Stimulated activated CD4-positive, alpha-beta T cell treated with anti-CD3 and anti-CD28 coated beads, Interleukin-1b, Interleukin-23, amount 100 ng/mL, for 24 hours (primary cell): ENCODE measurements at regions not wholly inside any gene's neighbourhood (a gene's known extent, or its start where the extent isn't known, plus 50 kb on each side); places are given as distances from the start of the nearest gene placed in this dataset.

Experiments
- DNase-seq, 4 experiments: peaks; one replicate each; pipeline ENCODE4 v3.0.0-alpha.2; 2020; ENCODE audit warnings: low read depth in 4 of 4, low spot score in 1 of 4

DNA sequence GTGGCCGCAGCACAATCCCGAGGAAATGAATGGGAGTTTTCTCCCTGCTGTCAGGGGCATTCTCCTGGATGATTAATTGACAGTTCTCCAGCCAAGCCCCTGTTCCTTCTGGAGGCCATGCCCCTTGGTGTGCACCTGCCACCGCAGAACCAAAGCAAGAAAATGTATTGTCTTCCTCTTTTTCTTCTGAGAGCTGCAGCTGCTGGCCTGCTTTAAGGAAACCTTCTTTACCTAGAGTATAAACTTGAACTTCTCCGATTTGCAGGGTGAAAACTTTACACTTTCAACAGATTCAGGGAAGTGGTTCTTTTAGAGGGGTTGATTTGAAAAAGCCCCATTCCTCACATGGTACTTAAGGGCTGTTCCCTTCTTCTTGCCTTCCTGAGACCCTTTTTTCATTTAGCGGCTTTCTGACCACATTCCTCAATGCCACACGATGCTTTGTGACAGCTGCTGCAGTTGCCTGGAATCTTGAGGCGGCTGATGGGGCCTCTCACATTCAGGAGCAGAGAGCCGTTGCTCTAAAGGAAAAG, 402.8 kb downstream of the TXNL1 start:
- no peak for DNase-seq

DNA sequence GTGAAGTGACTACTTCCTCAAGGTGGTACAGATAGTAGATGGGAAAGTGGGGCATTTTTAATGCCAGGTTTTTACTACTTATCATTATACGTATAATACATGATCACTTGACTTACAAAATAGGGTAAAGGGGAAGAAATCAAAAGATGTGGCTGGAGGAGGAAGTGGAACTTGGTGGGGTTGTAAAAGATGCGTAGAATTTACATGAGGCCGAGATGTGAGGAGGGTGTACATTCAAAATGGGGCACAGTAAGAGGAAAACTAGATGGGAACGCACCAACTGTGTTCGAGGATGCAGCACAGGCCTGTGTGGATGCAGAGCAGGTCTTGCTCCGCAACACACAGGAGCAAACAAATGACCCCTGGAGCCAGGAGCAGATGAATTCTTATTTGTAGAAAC, 403.3 kb downstream of the TXNL1 start:
- DNase-seq = no peak

DNA sequence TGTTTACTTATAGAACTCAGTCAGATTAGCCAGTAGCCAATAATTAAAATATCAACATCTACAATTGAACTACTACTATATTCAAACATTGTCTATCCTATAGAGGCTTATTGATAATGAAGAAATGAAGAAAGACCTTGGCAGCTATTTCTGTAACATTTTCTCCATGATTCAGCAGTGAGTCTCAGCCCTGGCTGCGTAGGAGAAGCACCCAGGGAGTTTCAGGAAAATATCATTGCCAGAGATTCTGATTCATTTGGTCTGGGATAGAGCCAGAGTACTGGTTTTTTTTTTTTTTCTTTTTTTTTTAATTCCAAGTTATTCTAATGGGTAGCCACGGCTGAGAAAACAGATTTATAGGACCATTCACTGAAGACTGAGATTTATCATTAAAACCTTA, 404.8 kb downstream of the TXNL1 start:
- no peak for DNase-seq

DNA sequence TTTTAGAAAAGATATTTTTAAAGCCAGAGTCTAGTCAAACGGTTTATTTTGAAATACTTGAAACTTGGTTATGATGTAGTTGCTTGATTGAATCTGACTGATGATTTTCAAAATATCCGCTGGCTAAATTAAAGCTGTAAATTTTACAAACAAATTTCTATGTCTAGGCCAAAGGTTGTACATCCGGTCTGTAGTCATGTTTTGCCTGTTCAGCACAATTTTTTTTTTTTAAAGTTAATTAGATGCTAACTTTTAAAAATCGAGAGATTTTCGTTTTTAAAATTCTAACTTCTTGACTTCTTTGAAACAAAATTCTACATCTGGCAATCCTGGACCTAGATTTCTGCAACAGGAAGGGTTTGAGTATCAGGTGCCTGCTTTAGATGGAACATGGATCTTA, 412.4 kb downstream of the TXNL1 start:
- DNase-seq = no peak

DNA sequence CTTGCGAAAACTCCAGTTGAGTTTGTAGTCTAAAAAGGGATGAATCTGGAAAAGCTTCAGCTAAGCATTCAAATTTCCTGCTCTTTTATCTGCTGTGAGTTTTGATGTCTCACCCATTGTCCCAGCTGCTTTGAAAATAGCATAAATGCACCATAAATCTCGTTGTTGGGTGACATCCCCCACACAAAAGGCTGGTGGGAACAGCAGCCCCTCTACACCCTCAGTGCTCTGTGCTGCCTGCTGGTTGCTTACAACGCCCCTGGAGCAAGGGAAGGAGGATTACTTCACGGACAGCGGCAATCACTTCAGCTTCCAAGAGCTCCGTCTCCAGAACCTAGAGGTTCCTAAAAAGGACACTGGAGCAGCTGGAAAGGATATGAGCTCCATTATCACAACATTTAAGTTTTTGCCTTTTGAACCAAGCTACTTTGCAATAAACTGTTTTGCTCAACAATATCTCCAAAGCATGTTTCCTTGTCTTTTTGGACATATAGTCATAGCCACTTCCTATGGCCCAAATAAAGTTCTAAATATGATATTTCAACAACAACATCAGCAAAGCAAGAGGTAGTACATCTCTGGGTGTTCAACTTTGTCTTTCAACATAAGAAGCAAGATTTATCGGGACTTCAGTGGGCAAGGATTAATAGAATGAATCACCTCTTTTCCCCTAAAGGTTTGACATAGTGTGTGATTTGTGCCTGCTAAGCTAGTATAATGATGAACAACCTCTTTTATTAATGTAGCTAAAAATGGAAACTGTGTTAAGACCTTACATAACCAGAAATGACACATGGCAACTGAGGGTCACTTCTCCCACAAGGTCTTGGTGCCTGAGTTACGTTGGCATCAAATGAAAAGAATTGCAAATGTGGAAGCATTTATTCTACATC, 413.5 kb downstream of the TXNL1 start:
- DNase-seq = no peak

DNA sequence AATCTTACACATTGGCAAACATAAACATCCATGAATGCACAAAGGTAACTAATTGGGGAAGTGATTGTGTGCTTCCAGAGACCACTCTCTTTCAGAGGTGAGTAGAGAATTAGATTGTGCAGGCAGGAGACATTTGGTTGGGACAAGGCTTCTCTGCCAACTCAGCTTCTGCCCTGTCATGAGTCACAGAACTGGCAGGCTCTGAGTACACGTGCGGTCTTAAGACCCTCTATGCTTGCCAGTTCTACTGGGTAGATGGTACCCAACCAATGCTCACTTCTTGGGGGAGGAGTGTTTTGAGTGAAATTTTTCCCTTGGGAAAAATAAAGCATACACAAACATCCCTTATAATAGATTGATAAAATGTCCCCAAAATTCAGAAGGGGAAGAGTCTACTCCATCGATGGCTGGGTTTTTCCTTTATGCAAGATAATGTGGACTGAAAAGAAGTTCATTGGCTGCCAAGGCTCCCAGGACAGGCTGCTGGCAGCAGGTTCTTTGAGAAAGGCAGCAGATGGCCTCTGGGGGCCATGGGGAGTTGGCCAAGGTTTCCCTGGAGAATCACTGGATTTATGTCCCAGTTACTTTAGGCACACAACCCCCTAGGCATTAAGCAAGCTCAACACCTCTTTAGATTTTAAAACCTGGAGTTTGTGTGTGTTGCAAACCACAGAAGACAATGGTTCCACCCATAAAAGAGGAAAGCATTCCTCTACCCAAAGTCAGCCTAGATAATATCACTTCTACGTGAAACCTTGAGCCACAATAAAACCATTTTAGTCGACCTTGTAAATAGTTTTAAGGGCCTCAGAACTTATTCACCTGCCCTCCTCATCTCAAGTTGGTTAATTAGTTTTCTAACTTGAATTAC, 417.0 kb downstream of the TXNL1 start:
- DNase-seq = no peak

DNA sequence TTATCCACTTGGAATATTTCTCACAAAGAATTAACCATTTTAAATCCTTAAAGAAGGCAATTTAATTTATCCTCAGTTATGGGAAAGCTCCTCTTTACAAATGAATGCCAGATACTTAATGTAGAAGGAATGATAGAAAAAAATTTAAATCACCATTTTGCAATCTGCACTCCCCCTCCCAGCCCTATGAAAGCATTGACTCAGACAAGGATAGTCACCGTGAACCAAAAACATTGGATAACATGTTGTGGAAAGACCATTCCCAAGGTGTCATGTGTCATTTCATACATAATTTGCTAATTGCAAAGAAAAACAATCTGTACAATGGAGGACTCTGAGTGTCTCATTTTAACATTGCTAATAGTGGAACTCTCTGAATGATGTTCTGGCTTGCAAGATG, 421.0 kb downstream of the TXNL1 start:
- no peak for DNase-seq

DNA sequence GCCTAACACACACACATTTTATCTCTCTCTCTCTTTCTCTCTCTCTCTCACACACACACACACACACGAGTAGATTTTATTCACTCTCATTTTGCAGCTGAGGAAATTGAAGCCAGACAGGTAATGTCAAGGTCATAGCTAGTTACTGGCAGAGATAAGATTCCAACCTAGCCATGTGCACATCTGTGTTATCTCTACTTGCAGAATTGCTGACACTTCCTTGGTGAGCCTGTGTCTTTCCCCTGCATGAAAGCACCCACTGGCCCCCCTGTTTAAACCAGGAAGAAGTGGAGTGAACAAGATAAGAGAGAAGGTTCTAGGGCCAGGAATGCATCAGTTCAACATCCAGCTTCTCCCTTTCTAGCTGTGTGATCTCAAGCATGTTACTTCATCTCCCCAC, 423.7 kb downstream of the TXNL1 start:
- DNase-seq = no peak

DNA sequence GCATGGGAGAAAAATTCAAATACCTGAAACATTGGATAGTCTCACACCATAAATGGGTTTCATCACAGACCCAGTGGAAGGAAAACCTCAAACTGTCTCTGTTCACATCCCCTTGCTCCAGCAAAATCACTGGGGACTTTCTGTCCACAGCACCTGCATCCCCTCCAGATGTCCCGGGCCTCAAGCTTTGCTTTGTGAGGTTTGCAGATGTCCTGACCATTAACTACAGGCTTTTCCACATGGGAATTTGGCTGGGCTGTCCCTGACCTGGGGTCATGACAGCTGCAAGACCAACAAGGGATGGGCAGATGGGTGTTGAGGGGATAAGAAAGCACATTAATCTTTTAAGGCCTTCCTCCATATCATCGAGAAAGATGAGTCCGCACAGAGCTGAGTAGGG, 427.9 kb downstream of the TXNL1 start:
- DNase-seq = no peak

DNA sequence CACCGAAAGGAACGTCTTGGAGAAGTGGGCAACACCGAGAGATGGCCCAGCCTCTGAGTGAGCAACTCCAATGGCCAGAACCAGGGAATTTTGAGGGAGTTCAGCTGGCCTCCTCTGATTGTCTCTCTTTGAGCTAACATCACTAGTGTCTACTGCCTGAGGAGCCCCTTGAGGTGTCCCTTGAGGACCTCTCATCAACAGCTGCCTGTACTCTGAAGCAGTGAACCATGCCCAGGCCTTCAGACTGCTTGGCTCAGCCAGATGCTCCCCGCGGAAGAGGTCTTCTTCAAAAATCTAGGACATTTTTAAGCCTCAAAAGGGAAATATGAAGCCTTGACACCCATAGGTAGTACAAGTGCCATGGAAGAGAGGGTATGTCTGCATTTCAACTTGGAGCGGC, 430.4 kb downstream of the TXNL1 start:
- no peak for DNase-seq

DNA sequence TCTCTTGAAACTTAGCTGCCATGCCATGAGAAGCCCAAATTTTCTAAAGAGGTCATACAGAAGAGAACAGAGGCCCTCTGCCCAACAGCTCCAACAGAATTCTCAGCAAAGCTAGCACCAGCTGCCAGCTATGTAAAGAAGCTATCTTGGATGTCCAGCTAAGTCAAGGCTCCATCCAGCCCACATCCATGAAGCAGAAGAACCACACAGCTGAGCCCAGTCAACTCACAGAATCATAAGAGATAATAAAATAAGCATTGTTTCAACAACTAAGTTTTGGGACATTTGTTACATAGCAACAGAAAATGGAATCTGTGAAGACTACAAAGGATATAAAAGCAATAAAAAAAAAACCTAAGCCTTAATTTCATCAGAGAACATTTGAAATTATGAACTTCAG, 434.3 kb downstream of the TXNL1 start:
- DNase-seq = no peak

DNA sequence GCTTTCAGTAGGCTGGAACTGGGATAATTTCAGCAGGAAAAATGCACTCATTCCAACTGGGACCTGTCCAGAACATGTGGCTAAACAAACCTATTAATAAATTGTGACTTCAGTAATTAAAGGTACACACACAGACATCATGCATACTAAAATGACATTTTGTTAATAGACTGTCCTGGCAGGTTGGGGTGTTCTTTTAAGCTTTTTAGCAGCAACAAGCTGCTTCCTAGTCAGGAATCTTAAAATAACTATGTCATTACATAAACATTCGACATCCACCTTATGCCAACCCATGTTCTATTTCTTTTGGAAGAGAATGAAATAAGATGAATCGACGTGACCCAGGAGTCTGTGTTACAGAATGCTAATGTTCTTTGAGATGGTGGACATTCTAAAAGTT, 435.7 kb downstream of the TXNL1 start:
- DNase-seq = no peak

DNA sequence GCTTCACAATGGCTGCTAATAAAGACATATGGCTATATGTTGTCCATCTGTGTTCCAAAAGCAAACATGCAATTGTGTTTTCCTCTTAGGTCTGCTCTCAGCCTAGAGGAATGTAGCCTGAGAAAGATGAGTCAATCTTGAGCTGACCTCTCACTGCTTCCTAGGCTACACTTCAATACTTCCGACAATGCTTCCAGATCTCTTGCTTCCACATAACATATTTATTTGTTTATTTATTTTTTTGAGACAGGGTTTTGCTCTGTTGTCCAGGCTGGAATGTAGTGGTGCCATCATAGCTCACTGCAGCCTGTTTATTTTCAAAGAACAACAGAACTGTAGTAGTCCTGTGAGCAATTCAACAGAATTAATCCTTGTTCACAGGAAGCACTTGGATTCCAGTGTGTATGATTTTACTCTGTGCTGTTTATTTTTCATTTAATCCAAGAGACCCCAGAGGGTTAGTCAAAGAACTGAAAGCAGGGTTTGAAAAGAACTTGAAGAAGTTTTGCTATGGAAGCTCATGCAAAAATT, 437.9 kb downstream of the TXNL1 start:
- DNase-seq = no peak

DNA sequence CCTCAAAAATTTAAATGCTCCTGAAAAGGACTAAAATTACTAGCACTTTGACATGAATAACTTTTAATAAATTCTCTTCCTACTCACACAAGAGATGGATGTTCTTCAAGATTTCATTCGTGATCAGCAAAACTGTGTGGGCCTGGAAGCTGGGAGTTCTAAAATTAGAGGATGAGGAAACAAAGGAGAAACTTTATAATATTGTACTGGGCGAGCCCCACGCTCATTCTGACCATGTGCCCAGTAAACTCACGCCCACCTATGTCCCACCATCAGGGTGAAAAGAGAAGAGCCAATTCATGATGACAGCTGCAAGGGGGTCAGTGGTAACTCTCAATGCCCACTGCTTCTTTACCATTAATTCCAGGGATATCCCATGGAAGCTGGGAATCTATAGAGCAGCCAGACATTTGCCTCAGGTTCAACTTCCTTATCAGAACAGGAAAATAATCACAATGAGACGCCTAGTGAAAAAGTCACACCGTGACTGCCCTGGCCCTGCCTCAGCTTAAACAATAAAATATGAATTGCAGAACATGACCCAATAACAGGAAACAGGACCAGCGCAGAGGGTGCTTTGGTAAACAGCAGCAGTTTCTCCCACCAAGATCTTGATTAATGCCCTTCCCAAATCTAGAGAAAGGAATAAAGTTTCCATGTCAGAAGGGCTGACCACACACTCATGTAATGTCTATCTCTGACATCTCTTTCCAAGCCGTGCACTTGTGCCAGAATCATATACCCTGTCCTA, 438.6 kb downstream of the TXNL1 start:
- DNase-seq = no peak

DNA sequence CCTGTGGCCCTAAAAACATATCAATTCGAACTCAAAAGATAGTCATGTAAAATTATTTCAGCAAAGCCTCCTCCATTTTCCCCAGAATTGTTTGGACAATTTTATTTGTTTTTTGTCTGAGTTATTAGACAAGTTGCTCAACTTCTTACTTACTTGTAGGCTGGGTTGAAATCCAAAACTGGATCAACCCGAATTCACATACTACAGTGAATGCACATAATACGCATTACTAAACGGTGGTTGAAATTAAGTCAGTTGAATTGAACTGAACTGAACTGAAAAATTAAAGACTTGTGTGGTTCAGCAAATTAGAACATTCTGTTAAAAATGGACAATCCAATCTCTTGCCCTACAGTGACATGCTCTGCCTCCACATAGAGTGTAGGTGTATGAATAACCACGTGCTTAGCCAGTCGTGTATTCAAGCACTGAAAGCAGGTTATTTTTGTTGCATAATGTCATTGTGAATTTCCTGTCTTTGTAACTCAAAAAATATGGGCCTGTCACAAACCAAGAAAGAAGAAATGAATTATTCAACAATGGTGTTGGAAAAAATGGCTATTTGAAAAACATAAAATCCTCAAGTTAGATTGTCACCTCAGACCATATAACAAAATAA, 441.0 kb downstream of the TXNL1 start:
- DNase-seq = no peak

DNA sequence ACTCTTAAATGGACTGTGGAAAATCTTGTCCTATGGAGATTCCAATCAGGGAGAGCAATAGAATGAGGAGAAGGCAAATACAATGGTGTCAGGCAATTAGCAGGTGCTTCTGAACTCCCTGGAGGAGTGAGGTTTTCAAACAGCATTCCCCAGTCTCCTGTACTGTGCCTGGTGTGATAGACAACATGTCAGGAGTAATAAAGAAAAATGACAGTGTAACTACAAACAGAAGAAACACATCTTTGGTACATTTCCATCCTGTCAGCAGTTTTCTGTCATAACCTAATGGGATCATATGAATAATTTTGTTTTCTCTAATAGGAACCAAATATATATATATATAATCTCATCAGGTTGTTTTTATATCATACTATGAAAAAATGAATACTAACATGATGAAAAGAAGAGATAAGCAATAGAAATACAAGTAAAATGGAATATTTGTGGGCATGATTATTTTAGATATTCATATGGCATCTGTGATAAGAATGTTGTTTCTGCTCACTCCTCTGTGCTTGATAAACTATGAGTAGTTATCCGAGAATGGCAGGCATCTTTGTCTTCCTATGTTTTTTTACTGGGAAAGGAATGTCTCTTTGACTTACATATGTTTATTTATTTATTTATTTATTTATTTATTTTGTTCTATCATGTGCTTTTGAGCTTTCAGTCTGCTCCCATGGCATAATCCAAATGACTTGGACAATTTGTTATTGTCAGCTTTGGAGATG, 441.7 kb downstream of the TXNL1 start:
- no peak for DNase-seq

DNA sequence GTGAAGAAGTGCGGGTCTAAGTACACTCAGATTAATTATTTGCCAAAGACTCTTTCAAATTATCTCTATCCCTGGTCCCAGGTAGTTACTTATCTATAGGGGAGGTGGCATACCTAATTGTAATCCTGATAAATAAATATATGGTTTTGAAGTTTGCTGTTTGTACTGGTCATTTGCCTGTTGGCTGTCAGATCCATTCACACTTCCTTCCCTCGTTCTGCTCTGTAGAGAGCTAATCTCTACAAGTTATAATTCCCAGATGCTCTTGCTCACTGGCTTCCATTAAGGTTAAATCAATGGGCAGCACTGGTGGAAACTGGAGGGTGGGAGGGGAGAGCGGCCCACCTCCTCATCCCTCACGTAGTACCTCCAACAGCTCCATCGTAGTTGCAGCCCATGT, 447.1 kb downstream of the TXNL1 start:
- DNase-seq = no peak

DNA sequence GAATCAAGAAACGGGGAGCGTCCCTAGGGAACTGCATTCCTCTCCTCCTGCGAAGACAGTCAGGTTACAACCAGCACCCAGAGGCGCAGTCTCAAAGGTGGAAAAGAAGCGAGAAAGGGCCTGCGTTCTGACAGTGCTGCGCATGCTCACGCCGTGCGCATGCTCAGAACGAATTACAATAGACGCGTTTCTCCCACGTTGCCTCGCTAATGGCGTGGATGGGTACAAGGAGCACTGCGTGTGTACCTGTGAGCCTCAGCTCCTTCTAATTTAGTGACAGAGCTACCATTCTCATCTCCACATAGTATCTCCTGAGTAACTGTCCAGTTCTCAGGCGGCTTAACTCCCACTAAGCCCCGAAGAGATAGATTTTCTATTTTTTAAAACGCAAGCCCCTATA, 448.8 kb downstream of the TXNL1 start:
- no peak for DNase-seq

DNA sequence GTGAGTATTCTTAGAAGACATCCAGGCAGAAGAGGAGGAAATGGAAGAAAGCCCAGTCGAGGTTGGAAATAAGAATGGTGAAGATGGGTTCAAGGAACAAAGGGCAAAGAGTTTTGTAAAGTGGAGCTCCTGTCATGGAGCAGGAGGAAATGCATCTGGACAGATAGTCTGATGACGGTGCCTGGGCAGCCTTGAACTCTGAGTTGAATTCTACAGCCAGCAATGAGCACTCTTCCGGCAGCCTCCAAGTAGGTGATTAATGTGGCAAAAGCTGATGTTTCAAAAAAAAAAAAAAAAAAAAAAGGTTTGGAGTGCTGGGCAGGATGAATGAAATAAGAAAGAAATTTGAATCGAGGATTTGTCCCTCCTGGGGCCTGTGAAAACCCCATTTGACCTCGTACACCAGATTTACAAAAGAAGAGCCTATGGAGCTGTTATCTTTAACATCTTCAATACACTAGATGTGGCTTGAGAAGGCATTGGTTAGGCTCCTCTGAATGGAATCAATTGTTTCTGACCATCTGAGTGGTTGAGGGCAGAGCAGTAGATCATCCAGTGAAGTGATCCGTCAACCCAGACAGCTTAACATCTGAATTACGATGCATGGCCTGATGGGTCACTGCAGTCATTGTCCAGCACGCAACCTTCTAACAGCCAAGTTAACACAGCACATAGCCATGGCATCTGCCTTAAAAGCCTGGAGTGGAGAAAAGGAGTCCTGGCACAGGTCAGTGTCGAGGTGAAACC, 449.7 kb downstream of the TXNL1 start:
- DNase-seq = no peak
